Smooth muscle cell (in vitro differentiated cells): ENCODE measurements at regions not wholly inside any gene's neighbourhood (a gene's known extent, or its start where the extent isn't known, plus 50 kb on each side); places are given as distances from the start of the nearest gene placed in this dataset.
"Not testable (repeated sequence)": the region's sequence is repeated elsewhere in the genome, so short reads cannot be mapped to it uniquely, and the experiment has no call there.

Experiments used
- DNase-seq: peaks from one replicate; lab custom pipeline; 2025; ENCODE audit not compliant: unreplicated experiment; lab: John Stamatoyannopoulos, UW
- H2AFZ ChIP-seq: fragments of 200-600 bp; sonication (generic); 2 replicates; pipeline ENCODE4 v1.6.0; 2016; ENCODE audit warnings: antibody characterized with exemption, low read depth, mild to moderate bottlenecking
- H3F3A ChIP-seq: fragments of 200-600 bp; sonication (generic); 2 replicates; pipeline ENCODE4 v1.6.0; 2017; ENCODE audit warnings: antibody characterized with exemption, low read depth
- H3K27ac ChIP-seq: fragments of 200-600 bp; sonication (generic); 2 replicates; pipeline ENCODE4 v1.5.1; 2016; ENCODE audit warnings: low read depth, mild to moderate bottlenecking
- H3K27me3 ChIP-seq: fragments of 200-600 bp; sonication (generic); 2 replicates; pipeline ENCODE4 v1.6.1; 2016; ENCODE audit warnings: low read depth, mild to moderate bottlenecking
- H3K36me3 ChIP-seq: fragments of 200-600 bp; sonication (generic); 2 replicates; pipeline ENCODE4 v1.5.1; 2016; ENCODE audit warnings: low read depth
- H3K4me1 ChIP-seq: fragments of 200-600 bp; sonication (generic); 2 replicates; pipeline ENCODE4 v1.5.1; 2016; ENCODE audit warnings: low read depth
- H3K4me2 ChIP-seq: fragments of 200-600 bp; sonication (generic); 2 replicates; pipeline ENCODE4 v1.6.0; 2016; ENCODE audit warnings: mild to moderate bottlenecking
- H3K4me3 ChIP-seq: fragments of 200-600 bp; sonication (generic); 2 replicates; pipeline ENCODE4 v1.5.1; 2016; ENCODE audit warnings: mild to moderate bottlenecking
- H3K79me2 ChIP-seq: fragments of 200-600 bp; sonication (generic); 2 replicates; pipeline ENCODE4 v1.6.0; 2016; ENCODE audit warnings: low read depth, mild to moderate bottlenecking
- H3K9ac ChIP-seq: fragments of 200-600 bp; sonication (generic); 2 replicates; pipeline ENCODE4 v1.6.0; 2016; ENCODE audit warnings: low read depth
- H3K9me3 ChIP-seq: fragments of 200-600 bp; sonication (generic); replicated peaks from 2 replicates; pipeline ENCODE4 v1.5.1; 2016; ENCODE audit warnings: low read depth
- H4K20me1 ChIP-seq: fragments of 200-600 bp; sonication (generic); 2 replicates; pipeline ENCODE4 v1.6.0; 2016; ENCODE audit warnings: low read depth
- WGBS: methylation state at CpG from one replicate; pipeline ENCODE4 v1.1.7; 2016; ENCODE audit warnings: low lambda C conversion rate; 5-methylcytosine and 5-hydroxymethylcytosine counted together
- TF ChIP-seq, protein P1 (sequence below): fragments of 200-600 bp; sonication (generic); IDR thresholded peaks from 2 replicates; pipeline ENCODE4 v1.5.1; 2017; ENCODE audit warnings: borderline replicate concordance, mild to moderate bottlenecking, antibody characterized with exemption; ENCODE audit not compliant: insufficient read depth, poor library complexity, severe bottlenecking

DNA sequence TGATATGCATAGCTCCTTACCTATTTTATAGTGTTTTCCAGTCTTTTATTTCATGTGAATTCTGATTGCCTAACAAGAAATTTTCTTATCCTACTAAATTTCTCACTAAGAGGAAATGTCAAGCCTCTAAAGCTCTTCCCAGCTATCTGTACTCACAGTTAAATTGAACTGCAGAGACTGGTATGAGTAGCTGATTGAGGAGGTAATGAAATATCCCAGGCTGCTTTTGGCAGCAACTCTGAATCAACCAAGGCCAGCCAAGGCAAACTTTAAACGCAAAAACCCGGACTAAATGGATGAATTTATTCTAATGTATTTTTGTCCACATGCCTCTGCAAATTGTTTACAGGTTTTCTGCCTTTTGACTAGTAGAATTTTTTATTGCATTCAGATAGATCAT, 119.1 kb upstream of the PMCH start:
- H3K4me3 ChIP-seq: no peak overlapping the region
- H3F3A ChIP-seq: no peaks in the 10 kb centered on the region
- H3K4me2 ChIP-seq: no peak overlapping the region
- H2AFZ ChIP-seq: no peak overlapping the region
- no peaks in the 10 kb centered on the region for H3K79me2 ChIP-seq
- no peaks in the 10 kb centered on the region for H3K9me3 ChIP-seq
- no peak for DNase-seq
- H3K36me3 ChIP-seq: no peaks in the 10 kb centered on the region
- no peak overlapping the region for H3K27ac ChIP-seq
- no peaks in the 10 kb centered on the region for H3K27me3 ChIP-seq
- TF ChIP-seq, protein P1, sequence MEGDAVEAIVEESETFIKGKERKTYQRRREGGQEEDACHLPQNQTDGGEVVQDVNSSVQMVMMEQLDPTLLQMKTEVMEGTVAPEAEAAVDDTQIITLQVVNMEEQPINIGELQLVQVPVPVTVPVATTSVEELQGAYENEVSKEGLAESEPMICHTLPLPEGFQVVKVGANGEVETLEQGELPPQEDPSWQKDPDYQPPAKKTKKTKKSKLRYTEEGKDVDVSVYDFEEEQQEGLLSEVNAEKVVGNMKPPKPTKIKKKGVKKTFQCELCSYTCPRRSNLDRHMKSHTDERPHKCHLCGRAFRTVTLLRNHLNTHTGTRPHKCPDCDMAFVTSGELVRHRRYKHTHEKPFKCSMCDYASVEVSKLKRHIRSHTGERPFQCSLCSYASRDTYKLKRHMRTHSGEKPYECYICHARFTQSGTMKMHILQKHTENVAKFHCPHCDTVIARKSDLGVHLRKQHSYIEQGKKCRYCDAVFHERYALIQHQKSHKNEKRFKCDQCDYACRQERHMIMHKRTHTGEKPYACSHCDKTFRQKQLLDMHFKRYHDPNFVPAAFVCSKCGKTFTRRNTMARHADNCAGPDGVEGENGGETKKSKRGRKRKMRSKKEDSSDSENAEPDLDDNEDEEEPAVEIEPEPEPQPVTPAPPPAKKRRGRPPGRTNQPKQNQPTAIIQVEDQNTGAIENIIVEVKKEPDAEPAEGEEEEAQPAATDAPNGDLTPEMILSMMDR: no peak
- WGBS: 97% methylated on average over 2 of the region's 2 CpGs
- H3K4me1 ChIP-seq: no peaks in the 10 kb centered on the region
- no peaks in the 10 kb centered on the region for H4K20me1 ChIP-seq
- no peak overlapping the region for H3K9ac ChIP-seq

GRCh38 chr12:102314821-102315220, 117.2 kb upstream of the PMCH start:
- Histone ChIP-seq H3K27ac (no peak overlapping the region), H3K27me3 (no peaks in the 10 kb centered on the region), H3K4me3 (no peak overlapping the region), H3K4me1 (no peaks in the 10 kb centered on the region), H3F3A (no peaks in the 10 kb centered on the region), H2AFZ (no peak overlapping the region), H3K9ac (no peak overlapping the region), H3K9me3 (no peaks in the 10 kb centered on the region), H3K79me2 (no peaks in the 10 kb centered on the region), H4K20me1 (no peaks in the 10 kb centered on the region), H3K36me3 (no peaks in the 10 kb centered on the region), H3K4me2 (no peak overlapping the region)
- no peak for DNase-seq
- TF ChIP-seq, protein P1: no peak
- WGBS: 54% methylated on average over 2 of the region's 2 CpGs

GRCh38 chr12:102313116-102313971, 115.7 kb upstream of the PMCH start:
- H3K9me3 ChIP-seq, H4K20me1 ChIP-seq, H3K4me2 ChIP-seq, H3K9ac ChIP-seq, H3K27me3 ChIP-seq, H2AFZ ChIP-seq, H3K36me3 ChIP-seq, H3K4me3 ChIP-seq, H3F3A ChIP-seq, DNase-seq, H3K4me1 ChIP-seq, H3K27ac ChIP-seq, H3K79me2 ChIP-seq: not testable (repeated sequence)
- WGBS: 93% methylated on average over 31 of the region's 33 CpGs

GRCh38 chr12:102305486-102305885, 107.9 kb upstream of the PMCH start:
- Histone ChIP-seq H3K79me2 (no peaks in the 10 kb centered on the region), H3K4me2 (no peak overlapping the region), H3F3A (no peaks in the 10 kb centered on the region), H3K4me1 (no peaks in the 10 kb centered on the region), H3K4me3 (no peak overlapping the region), H3K9ac (no peak overlapping the region), H3K27ac (no peak overlapping the region), H3K27me3 (no peaks in the 10 kb centered on the region), H3K9me3 (no peaks in the 10 kb centered on the region), H4K20me1 (no peaks in the 10 kb centered on the region), H3K36me3 (no peaks in the 10 kb centered on the region), H2AFZ (no peak overlapping the region)
- 68% methylated on average over 2 of the region's 2 CpGs for WGBS
- DNase-seq: no peak
- TF ChIP-seq, protein P1: no peak

DNA sequence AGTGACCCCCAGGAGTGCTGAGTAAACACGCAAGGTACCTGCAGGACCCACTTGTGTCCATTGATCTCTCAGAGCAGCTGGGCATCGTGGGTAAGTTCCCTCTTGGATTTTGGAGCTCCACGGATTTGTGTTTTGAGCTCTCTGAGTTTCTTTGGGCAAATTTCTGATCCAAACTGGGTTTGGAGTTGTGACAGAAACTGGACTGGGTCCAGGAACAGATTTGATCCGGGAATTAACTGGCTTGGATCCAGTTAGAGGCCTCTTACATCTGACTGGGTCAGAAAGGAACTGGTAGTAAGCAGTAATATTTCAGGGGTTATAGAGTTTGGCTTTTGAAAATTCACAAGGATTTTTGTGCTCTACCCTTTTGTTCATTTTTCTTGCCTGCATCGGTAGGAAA, 107.0 kb upstream of the PMCH start:
- not testable (repeated sequence) for DNase-seq, H4K20me1 ChIP-seq, H3K9ac ChIP-seq, H3K9me3 ChIP-seq, H3K27ac ChIP-seq, H3K79me2 ChIP-seq, H2AFZ ChIP-seq, H3F3A ChIP-seq, H3K27me3 ChIP-seq, H3K36me3 ChIP-seq, H3K4me1 ChIP-seq, H3K4me2 ChIP-seq, H3K4me3 ChIP-seq
- 91% methylated on average over 5 of the region's 5 CpGs for WGBS
